A549 (cell line): ENCODE measurements at regions not wholly inside any gene's neighbourhood (a gene's known extent, or its start where the extent isn't known, plus 50 kb on each side); places are given as distances from the start of the nearest gene placed in this dataset.

Experiments
- ATAC-seq, 2 experiments: fragments of 200-7000 bp in 1 of 2; fragments of >200 bp in 1 of 2; cut with Nextera tagmentation in 1 of 2; cut with Tn5 transposase in 1 of 2; 3 replicates each; pipeline versions ENCODE4 v1.8.0 to v1.9.1; 2018 to 2020; ENCODE audit warnings: mild to moderate bottlenecking in 1 of 2, moderate library complexity in 1 of 2
- CTCF ChIA-PET: fragments of 300-600 bp; sonication (Branson Sonifier 250); formaldehyde crosslinking; extraction: SDS; loops from one replicate; lab custom pipeline; 2021; ENCODE audit warnings: antibody characterized with exemption, inconsistent platforms; lab: Yijun Ruan, JAX
- POLR2A ChIA-PET: fragments of 350-600 bp; formaldehyde crosslinking; extraction: SDS; loops from one replicate; lab custom pipeline; 2021; ENCODE audit warnings: antibody characterized with exemption, inconsistent platforms; lab: Yijun Ruan, JAX
- DNase-seq, 2 experiments: peaks; one replicate each; pipeline versions ENCODE4 v3.0.0 to v3.0.0-alpha.2; 2011 to 2016; ENCODE audit warnings: low read depth in 1 of 2, low spot score in 1 of 2
- FAIRE-seq: peaks from 2 replicates; lab custom pipeline; 2011; peaks lifted over from hg19 to GRCh38; lab: Jason Lieb, UNC
- H3K27ac ChIP-seq, 2 experiments: fragments of >200 bp; sonication (Bioruptor Twin); formaldehyde crosslinking; 3 replicates each; pipeline ENCODE4 v1.5.1; 2016 to 2017
- H3K4me1 ChIP-seq: fragments of >200 bp; sonication (Bioruptor Twin); formaldehyde crosslinking; 3 replicates; pipeline ENCODE4 v1.6.1; 2016
- H3K4me2 ChIP-seq: fragments of >200 bp; sonication (Bioruptor Twin); formaldehyde crosslinking; 3 replicates; pipeline ENCODE4 v1.6.1; 2016
- H3K4me3 ChIP-seq: fragments of >200 bp; sonication (Bioruptor Twin); formaldehyde crosslinking; 3 replicates; pipeline ENCODE4 v1.5.1; 2016
- H3K9me3 ChIP-seq: fragments of >200 bp; sonication (Bioruptor Twin); formaldehyde crosslinking; 3 replicates; pipeline ENCODE4 v1.6.1; 2016
- BCL3 ChIP-seq: fragments of >200 bp; sonication (Bioruptor Twin); formaldehyde crosslinking; IDR thresholded peaks from 3 replicates; pipeline ENCODE4 v1.6.1; 2016
- BHLHE40 ChIP-seq: IDR thresholded peaks from 2 replicates; pipeline ENCODE4 v1.6.1; 2012; ENCODE audit warnings: low read depth, low read length, inconsistent platforms
- CEBPB ChIP-seq, 2 experiments: fragments of >200 bp in 1 of 2; sonication (Bioruptor Twin) in 1 of 2; formaldehyde crosslinking in 1 of 2; IDR thresholded peaks; 2 replicates each; pipeline ENCODE4 v1.6.1; 2012 to 2016
- CHD2 ChIP-seq: fragments of 150-350 bp; IDR thresholded peaks from 2 replicates; pipeline ENCODE4 v1.6.1; 2014; ENCODE audit warnings: low read length; ENCODE audit not compliant: partially characterized antibody
- E2F6 ChIP-seq: IDR thresholded peaks from 2 replicates; pipeline ENCODE4 v1.6.1; 2012; ENCODE audit warnings: low read depth, borderline replicate concordance
- EHMT2 ChIP-seq: fragments of 200-600 bp; sonication (generic); IDR thresholded peaks from 2 replicates; pipeline ENCODE4 v1.6.1; 2016; ENCODE audit warnings: antibody characterized with exemption, low read depth, mild to moderate bottlenecking, moderate library complexity
- ELK1 ChIP-seq: fragments of 150-350 bp; IDR thresholded peaks from 2 replicates; pipeline ENCODE4 v1.6.1; 2014; ENCODE audit warnings: low read depth, mild to moderate bottlenecking, low read length
- ESRRA ChIP-seq: fragments of 150-350 bp; IDR thresholded peaks from 2 replicates; pipeline ENCODE4 v1.6.1; 2014; ENCODE audit warnings: mild to moderate bottlenecking, low read length, borderline replicate concordance
- HOXB13 ChIP-seq: fragments of 250-450 bp; sonication (Bioruptor Pico); IDR thresholded peaks from 2 replicates; pipeline ENCODE4 v1.5.0; 2020; ENCODE audit warnings: low read depth, mild to moderate bottlenecking, moderate library complexity
- HOXB5 ChIP-seq: fragments of 250-450 bp; sonication (Bioruptor Pico); IDR thresholded peaks from 2 replicates; pipeline ENCODE4 v1.5.0; 2020; ENCODE audit warnings: mild to moderate bottlenecking, moderate library complexity
- JUN ChIP-seq, 2 experiments: fragments of >200 bp; sonication (Bioruptor Twin); formaldehyde crosslinking; IDR thresholded peaks; 2 replicates in 1 of 2; 3 replicates in 1 of 2; pipeline ENCODE4 v1.6.1; 2016 to 2017
- KDM5A ChIP-seq: fragments of 200-600 bp; sonication (generic); IDR thresholded peaks from 2 replicates; pipeline ENCODE4 v1.6.1; 2016; ENCODE audit warnings: antibody characterized with exemption, mild to moderate bottlenecking
- MAZ ChIP-seq: fragments of 150-350 bp; IDR thresholded peaks from 2 replicates; pipeline ENCODE4 v1.6.1; 2014; ENCODE audit warnings: antibody characterized with exemption, low read depth, low read length, borderline replicate concordance
- MYC ChIP-seq: IDR thresholded peaks from 2 replicates; pipeline ENCODE4 v1.6.1; 2012; ENCODE audit warnings: mild to moderate bottlenecking, inconsistent platforms, low read length, improper control_type of control experiment, borderline replicate concordance
- NFE2L2 ChIP-seq: fragments of 150-350 bp; conservative IDR thresholded peaks from 2 replicates; pipeline ENCODE4 v1.6.1; 2014; ENCODE audit warnings: low read length
- NPAS2 ChIP-seq: fragments of 250-450 bp; sonication (Bioruptor Pico); IDR thresholded peaks from 2 replicates; pipeline ENCODE4 v1.8.0; 2022; ENCODE audit warnings: mild to moderate bottlenecking, moderate library complexity, borderline replicate concordance
- PBX3 ChIP-seq: IDR thresholded peaks from 2 replicates; pipeline ENCODE4 v1.6.1; 2012
- PHF8 ChIP-seq: fragments of 200-600 bp; sonication (generic); IDR thresholded peaks from 2 replicates; pipeline ENCODE4 v1.6.1; 2016; ENCODE audit warnings: low read depth, mild to moderate bottlenecking, antibody characterized with exemption, moderate library complexity, borderline replicate concordance
- POLR2AphosphoS2 ChIP-seq: conservative IDR thresholded peaks from 2 replicates; pipeline ENCODE4 v1.6.1; 2012; ENCODE audit warnings: low read length, improper control_type of control experiment, inconsistent platforms
- RCOR1 ChIP-seq: fragments of 150-350 bp; IDR thresholded peaks from 2 replicates; pipeline ENCODE4 v1.6.1; 2014; ENCODE audit warnings: antibody characterized with exemption, low read length, low read depth
- TP53 ChIP-seq: fragments of 250-450 bp; sonication (Bioruptor Pico); IDR thresholded peaks from 2 replicates; pipeline ENCODE4 v1.5.0; 2021; ENCODE audit warnings: mild to moderate bottlenecking, moderate library complexity
- USF2 ChIP-seq: fragments of 450-650 bp; IDR thresholded peaks from 2 replicates; pipeline ENCODE4 v1.6.1; 2014; ENCODE audit warnings: antibody characterized with exemption
- ZC3H11A ChIP-seq: fragments of 450-650 bp; IDR thresholded peaks from 2 replicates; pipeline ENCODE4 v1.6.1; 2014; ENCODE audit warnings: antibody characterized with exemption, mild to moderate bottlenecking
- ZSCAN20 ChIP-seq: fragments of 250-450 bp; sonication (Bioruptor Pico); IDR thresholded peaks from 2 replicates; pipeline ENCODE4 v1.8.0; 2022; ENCODE audit warnings: mild to moderate bottlenecking, moderate library complexity
- WGBS: methylation state at CpG from one replicate; pipeline ENCODE4 v1.1.6; 2017; ENCODE audit errors: missing lambda C conversion rate; 5-methylcytosine and 5-hydroxymethylcytosine counted together

GRCh38 chr17:73987845-73988509 lies 215.5 kb upstream of the RPL38 start:
- DNase-seq, result no peak
- WGBS, result 39% methylated on average over 16 of the region's 16 CpGs
- no peak for TF ChIP-seq NPAS2 (CRISPR knock-in tag)
- TF ChIP-seq CEBPB (IDR thresholded peaks at IDR 0.05), result no peak
- TF ChIP-seq JUN (IDR thresholded peaks at IDR 0.05), result no peak
- no peak for TF ChIP-seq ELK1
- TF ChIP-seq RCOR1, result no peak
- no peak for TF ChIP-seq CHD2
- TF ChIP-seq KDM5A, result no peak
- no peak for TF ChIP-seq EHMT2
- no peak for TF ChIP-seq MYC
- no peak for TF ChIP-seq ZSCAN20
- TF ChIP-seq USF2, result no peak
- TF ChIP-seq MAZ, result no peak
- H3K9me3 ChIP-seq, result no peaks in the 10 kb centered on the region
- H3K4me2 ChIP-seq, result no peak overlapping the region
- no peak for ATAC-seq
- no peak for FAIRE-seq
- no peak overlapping the region for H3K4me3 ChIP-seq
- CTCF ChIA-PET, result interaction anchor here (0.6 to 2.9 kb wide), 8 partner anchors 8 to 923 kb away, joined by 3 to 21 read pairs (median 3); no protein-coding TSS in a partner anchor
- H3K27ac ChIP-seq, result no peak overlapping the region
- POLR2A ChIA-PET, result no interaction called here
- no peaks in the 10 kb centered on the region for H3K4me1 ChIP-seq

- ATAC-seq (no peak), DNase-seq (no peak), FAIRE-seq (no peak)
- ChIA-PET CTCF (interaction anchor here (0.6 to 2.3 kb wide), 5 partner anchors 9 to 186 kb away, joined by 3 to 14 read pairs (median 6); no protein-coding TSS in a partner anchor), POLR2A (no interaction called here)
- no peaks in the 10 kb centered on the region for H3K4me1 ChIP-seq
- H3K27ac ChIP-seq, result no peak overlapping the region
- no peaks in the 10 kb centered on the region for H3K9me3 ChIP-seq
- no peak overlapping the region for H3K4me3 ChIP-seq
- no peak overlapping the region for H3K4me2 ChIP-seq
- TF ChIP-seq HOXB5 (CRISPR knock-in tag) (no peak), BCL3 (no peak), PHF8 (no peak), HOXB13 (CRISPR knock-in tag) (no peak), EHMT2 (no peak), NFE2L2 (no peak), E2F6 (no peak), JUN (IDR thresholded peaks at IDR 0.05) (no peak), TP53 (CRISPR knock-in tag) (no peak), BHLHE40 (no peak), USF2 (no peak), PBX3 (no peak), ZC3H11A (no peak), POLR2AphosphoS2 (no peak), ESRRA (no peak)
- 57% methylated on average over 14 of the region's 14 CpGs for WGBS
Measured at GRCh38 chr17:73989671-73990070, 213.8 kb upstream of the RPL38 start.
